ENCODE measurements at regions not wholly inside any gene's neighbourhood (a gene's known extent, or its start where the extent isn't known, plus 50 kb on each side); places are given as distances from the start of the nearest gene placed in this dataset.
"Not testable (repeated sequence)": the region's sequence is repeated elsewhere in the genome, so short reads cannot be mapped to it uniquely, and the experiment has no call there.

DNA sequence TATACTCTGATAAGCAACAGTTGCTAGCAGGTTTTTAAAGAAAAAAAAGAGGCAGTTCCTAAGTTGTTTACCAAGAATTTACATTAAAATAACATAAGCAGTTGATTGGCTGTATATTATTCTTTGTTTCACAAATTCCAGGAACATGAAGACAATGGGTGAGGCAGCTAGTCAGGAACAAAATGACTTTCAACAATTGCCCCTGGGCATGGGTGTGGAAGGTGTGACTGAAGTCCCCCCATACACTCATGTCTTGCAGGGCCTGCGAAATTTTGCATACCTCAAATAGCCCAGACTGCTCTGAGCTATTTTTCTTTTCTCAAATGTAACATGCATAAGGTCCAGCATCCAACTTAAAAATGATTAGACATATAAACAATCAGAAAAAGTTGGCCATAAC lies 267.2 kb upstream of the DIO3 start:
- no peak for DNase-seq

DNA sequence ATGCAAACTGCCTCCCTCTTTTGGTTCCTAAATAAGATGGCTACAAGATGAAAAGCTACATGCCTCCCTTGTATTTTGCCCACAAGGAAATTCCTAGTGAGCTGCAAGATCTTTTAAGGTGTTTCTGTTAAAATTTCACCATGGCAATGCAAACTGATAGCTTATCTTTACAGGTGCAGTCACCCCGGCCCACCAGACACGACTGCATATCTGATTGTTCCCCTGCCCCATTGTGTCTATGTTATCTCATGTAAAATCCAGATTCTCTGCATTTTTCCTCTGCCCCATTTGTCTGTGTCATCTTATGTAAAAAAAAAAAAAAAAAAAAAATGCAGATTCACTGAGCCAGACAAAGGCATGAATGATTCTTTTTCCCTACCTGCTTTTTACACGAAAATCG lies 261.5 kb upstream of the DIO3 start:
- not testable (repeated sequence) for DNase-seq

DNA sequence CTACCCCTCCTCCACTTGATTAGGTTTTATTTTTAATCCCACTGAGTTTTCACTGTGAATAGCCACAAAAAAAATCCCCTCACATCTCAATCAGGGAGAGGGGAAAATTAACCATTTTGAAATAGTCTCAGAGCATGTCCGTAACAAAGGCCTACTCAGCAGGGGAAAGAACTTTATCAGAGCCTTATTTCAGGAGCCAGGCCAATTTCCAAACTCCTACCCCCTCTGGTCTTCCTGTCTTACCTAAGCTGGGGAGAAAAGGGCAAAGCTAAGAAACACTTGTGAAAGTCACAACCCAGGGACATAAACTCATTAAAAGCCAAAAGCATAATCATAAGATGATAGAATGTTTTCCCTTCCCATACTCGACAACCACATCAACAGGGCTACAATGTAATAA lies 260.3 kb upstream of the DIO3 start:
- DNase-seq, result no peak

DNA sequence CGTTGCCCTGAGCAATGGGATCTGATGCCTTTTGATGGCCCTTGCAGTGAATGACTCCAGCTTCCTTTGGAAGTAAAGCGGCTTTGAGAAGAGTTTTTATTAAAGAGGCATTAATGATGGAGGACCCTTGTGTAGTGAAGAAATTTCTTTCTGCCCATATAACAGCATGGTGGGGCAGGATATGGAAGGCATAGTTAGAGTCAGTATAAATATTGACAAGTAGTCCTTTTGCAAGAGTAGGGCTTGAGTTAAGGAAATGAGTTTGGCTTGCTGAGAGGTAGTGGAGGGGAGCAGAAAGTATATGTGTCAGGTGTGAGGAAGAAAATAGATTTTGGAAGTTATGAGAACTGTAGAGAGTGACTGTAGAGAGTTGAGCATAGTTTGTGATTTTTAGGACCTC lies 254.1 kb upstream of the DIO3 start:
- not testable (repeated sequence) for DNase-seq

DNA sequence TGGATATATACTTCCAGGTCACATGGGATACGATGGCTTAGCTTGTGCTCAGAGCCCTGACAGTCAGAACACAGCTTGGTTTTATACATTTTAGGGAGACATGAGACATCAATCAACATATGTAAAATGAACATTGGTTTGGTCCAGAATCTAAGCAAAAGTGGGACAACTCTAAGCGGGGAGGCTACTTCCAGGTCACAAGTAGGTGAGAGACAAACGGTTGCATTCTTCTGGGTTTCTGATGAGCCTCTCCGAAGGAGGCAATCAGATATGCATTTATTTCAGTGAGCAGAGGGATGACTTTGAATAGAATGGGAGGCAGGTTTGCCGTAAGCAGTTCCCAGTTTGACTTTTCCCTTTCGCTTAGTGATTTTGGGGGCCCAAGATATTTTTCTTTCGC lies 250.1 kb upstream of the DIO3 start:
- not testable (repeated sequence) for DNase-seq

DNA sequence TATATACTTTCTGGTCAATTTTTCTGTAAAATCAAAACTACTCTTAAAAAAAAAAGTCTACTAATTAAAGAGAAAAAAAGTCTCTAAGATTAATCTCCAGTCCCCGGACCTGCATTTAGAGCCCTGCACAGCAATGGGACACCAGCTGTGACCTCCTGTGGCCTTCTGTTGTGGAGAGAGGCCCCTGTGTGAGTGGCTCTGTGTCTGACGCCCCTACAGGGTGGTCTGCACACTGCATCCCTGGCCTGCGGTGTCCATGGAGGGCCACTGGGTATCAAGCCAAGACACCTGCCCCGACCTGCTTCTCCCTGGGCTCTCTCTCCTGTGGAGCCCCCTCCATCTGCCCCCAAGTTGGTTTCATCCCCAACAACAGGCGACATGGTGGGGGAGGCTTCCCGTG lies 248.0 kb upstream of the DIO3 start:
- no peak for DNase-seq

DNA sequence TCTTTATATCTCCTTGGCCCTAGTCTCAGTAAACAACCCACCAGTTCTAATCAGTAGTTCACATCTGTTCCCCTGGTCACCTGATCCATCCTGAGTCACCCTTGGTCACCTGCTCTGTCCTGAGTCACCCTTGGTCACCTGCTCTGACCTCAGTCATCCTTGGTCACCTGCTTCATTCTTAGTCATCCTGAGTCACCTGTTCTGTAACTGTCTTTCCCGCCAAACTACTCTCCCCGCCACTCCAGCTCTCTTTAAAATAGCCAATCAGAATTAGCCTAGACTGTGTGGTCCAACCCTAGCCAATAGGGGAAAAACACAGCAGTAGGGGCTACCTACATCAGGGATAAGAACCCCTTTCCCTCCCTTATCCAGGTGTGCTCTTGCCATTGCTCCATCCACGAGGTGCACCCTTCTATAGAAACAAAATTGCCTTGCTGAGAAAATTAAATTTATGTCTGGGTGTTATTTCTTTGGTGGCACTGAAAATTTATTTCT lies 245.4 kb upstream of the DIO3 start:
- no peak for DNase-seq

DNA sequence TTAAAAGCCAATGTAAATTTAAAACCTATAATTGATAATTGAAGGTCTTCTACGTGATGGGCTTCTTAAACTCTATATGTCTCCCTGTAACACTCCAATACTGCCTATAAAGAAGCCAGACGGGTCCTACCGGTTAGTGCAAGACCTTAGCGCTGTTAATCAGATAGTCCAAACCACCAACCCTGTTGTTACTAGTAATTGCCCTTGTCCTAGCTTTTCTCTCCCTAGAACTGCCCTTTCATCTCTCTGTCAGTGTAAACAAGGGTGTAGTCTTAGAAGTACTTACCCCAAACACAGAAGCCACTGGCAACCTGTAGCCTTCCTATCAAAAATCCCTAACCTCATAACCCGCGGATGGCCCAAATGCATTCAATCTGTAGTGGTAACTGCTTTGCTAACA lies 243.0 kb upstream of the DIO3 start:
- no peak for DNase-seq

DNA sequence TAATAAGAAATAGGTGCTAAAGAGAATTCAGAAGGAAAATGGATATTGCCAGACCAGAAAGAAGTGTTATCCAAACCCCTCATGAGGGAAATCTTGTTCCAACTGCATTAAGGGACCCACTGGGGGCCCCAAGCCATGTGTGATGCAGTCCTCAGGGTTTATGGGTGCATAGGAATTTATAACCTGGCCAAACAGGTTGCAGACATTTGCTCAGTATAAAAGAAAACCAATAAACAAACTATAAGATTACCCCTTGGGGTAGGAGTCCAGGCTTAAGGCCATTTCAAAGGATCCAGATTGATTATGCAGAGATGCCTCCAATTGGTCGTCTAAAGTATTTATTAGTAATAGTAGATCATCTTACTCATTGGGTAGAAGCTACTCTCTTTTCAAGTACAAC lies 240.9 kb upstream of the DIO3 start:
- no peak for DNase-seq

DNA sequence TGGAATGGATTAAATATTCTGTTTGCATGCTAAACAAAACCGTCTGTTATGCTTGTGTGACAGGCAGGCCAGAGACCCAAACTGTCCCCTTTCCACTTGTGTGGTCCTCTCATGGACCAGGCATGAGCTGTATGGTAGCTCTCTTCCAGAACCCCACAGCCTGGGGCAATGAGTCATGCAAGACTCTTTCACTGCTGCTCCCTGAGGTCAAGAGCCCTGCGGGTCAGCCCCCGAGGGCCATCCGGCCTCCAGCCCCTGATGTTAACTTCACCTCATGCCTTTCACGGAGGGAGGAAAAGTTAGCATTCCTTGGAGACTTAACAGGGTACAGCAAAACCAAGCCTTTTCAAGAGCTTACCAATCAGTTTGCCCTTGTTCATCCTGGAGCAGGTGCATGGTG lies 239.1 kb upstream of the DIO3 start:
- DNase-seq, result no peak

DNA sequence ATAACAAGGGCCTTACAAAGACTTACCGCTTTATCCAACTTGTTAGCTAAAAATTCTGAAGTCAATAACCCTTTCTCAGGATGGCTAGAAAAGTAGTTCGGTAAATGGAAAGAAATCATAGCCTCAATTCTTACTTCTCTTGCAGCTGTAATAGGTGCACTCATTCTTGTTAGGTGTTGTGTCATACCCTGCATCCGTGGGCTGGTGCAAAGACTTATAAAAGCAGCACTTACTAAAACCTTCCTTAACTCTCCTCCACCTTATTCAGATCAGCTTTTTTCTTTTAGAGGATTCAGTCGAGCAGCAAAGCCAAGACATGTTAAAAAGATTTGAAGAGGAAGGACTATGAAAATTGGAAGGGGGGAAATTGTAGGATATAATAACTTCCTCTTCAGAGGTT lies 238.2 kb upstream of the DIO3 start:
- DNase-seq, result no peak

DNA sequence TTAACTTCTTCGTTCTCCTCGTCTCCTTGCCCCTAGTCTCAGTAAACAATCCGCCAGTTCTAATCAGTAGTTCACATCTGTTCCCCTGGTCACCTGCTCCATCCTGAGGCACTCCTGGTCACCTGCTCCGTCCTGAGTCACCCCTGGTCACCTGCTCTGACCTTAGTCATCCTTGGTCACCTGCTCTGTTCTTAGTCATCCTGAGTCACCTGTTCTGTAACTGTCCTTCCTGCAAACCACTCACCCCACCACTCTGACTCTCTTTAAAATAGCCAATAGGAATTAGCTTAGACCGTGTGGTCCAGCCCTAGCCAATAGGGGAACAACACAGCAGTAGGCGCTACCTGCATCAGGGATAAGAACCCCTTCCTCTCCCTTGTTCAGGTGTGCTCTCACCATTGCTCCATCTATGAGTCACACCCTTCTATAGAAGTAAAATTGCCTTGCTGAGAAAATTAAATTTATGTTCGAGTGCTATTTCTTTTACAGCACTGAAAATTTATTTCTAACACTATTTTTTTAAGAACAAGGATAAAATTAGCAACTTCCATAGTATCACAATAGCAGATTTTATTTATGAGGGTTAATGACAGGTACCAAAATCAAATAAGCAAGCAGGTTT lies 237.6 kb upstream of the DIO3 start:
- not testable (repeated sequence) for DNase-seq

DNA sequence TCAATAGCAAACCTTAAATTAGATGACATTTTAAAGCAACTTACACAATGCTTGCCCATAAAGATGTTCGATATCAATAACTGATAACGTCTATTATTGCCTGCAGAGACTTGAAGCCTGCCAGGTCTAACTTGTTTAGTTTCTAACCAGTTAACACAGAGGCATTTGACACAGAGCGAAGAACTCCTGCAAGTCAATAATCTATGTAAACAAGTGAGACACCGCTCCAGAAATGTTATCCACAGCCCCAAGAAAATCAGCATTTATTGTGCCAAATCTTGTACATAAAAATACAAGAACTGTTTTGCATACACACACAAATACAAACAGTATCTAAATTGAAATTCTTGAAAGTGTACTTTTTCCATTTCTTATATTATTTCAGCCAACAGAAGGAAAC lies 236.0 kb upstream of the DIO3 start:
- no peak for DNase-seq

DNA sequence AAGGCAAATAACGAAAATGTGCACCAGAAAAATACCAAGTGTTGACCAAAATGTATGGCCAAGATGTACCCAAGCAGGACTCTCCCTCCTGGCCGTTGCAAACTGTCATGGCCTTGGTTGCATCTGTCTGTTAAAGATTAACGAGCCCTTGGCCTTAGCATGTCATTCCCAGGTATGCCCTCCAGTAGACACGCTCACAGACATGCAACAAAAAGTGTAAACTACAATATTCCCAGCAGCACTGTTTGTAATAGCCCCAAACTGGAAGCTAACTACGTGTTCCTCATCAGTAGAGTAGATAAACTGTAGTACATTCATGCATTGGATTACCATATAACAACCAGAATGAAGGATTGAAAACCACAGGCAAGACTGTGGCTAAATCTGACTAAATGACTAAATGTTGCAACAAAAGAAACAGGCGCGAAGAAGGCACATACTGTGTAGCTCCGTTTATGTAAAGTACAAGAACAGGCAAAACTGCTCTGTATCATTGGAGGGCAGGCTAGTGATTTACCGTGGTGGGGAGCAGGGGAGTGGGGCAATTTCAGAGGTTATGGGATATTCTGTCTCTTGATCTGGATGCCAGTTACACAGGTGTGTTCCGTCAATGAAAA lies 232.8 kb upstream of the DIO3 start:
- no peak for DNase-seq

DNA sequence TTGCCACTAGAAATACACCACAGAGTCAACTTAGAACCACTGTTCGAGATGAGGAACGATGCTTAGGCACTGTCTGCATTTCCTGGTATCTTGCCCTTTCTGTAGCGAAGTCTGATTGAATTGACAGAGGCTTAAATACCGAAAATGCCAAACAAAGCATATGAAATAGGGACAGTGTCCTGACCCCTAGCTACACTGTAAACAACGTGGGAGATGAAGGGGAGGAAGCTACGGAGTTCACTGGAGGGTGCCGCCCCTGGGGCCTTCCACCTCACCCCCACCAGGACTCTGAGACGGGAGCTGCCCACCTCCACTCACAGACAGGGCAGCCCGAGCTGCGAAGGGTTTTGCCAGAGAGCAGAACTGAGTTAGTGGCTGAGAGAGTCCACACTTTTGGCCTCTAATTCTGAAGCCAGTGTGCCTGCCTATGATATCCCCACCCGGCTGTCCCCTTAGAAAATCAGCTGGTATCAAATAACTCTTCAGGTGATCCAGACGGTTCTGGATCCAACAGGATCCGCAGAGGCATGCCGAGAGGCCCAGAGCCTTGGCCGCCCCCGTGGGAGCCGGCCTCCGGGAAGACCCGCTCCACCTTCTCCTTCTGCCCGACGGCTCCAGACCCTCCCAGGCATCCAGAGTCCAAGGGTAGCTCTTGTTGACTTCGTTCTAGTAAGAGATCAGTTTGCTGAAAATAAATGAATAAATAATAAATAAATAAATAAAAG lies 230.7 kb upstream of the DIO3 start:
- no peak for DNase-seq

DNA sequence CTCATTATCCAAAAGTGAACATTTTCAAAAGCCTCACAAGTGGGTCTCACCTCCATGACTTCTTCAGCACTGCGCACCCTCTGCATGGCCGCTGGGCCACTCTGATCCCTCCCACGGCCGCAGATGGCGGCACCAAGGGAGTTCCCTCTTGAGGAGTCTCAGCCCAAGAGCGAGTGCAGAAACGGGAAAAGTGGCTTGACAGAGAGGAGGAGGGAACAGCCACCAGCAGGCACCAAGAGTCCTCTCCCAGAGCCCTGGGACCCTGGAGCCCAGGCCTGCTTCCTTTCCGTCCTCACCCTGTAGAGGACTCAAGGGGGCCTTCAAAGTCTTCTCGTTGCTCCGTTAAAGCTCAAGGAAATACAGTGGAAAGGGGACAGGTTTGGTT lies 230.2 kb upstream of the DIO3 start:
- no peak for DNase-seq

DNA sequence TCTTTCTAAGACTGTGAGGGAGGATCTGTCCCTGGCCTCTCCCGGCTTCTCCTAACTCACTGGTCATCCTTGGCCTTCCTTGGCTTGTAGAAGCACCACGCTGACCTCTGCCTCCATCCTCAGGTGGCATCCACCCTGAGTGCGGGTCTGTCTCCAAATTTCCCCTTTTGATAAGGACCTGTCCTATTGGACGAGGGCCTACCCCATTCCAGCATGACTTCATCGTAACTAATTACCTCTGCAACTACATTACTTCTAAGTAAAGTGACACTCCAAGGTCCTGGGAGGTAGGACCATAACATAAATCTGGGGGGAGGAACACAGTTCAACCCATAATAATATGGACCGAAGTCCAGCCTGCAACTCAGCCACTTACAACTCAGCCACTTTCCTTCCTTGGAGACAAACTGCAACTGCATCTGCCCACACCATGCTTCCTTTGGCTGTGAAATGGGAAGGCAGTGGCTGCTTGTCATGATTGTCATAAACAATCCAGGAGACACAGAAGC lies 229.6 kb upstream of the DIO3 start:
- DNase-seq, result no peak

DNA sequence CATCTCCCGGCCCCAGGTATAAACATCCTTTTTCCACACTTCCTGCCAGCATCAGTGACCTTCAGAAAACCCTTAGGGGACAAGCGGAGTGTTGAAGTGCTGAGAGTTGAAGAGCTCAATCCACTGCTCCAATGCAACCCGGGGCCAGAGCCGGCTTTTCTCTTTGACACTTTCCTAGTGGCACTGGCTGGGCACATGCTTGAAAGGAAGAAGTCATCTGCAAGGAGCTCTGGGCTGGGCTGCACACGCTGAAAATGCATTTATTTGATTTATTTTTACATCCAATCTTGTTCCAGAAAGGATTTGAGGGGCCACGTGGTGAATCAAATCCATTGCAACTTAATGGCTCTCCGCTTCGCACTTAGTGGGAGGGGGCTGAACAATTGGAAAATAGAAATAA lies 229.0 kb upstream of the DIO3 start:
- no peak for DNase-seq

DNA sequence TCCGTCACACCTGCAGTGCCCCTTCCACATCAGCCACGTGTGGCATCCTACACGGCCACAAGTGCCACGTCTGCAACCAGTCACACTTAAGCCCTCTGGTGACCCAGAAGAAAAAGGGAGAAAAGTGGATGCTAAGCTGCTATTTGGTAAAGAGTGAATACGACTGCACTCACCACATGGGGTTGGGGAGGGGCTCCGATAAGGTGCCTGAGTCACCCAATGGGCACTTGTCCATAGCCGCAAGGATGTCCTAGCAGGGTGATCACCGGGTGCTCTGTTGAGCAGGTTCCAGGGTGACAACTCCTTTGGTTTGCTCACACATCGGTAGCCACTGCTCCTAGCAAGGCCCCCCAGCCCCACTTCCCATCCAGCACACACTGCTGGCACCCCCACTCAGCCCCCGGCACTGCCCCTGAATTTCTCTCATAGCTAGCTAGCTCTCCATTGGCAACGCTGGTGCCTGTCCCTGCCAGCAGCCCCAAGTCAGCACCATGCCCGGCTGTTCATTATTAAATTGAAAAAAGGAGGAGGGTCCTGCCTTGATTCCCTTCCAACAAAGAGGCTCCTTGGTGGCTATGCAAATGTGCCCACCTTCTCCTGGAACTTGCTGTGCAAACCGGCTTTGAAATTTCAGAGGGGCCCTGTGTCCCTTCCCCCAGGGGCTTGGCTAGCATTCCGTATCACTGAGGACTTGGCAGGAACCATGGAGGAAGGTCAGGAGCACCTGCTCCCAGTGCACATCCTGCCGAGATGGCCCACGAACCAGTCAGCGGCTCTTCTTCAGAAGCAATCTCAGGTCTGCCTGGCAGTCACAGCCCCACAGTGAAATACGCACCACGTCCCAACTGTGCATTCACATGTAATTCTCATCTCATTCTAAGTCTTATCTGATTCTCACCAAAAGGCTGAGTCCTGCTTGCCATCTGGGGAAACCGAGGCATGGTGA lies 227.7 kb upstream of the DIO3 start:
- DNase-seq, result no peak

DNA sequence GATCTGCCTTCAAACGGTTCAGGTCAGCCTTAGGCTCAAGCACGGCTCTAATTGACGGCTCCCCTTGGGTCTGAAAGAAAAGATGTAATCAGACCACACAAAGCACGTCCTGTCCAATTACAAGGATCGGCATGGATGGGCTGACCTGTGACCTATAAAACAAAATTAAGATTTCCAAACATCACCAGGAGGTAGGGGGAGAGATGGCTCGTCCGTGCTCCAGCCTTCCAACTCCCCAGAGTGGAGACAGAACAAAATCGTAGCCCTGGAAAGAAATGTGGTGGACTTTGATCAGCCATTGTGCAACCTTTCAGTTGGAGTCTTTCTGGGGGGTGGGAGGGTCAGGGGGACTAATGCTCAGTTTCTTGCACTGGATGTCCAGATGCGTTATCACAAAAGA lies 226.6 kb upstream of the DIO3 start:
- no peak for DNase-seq

DNA sequence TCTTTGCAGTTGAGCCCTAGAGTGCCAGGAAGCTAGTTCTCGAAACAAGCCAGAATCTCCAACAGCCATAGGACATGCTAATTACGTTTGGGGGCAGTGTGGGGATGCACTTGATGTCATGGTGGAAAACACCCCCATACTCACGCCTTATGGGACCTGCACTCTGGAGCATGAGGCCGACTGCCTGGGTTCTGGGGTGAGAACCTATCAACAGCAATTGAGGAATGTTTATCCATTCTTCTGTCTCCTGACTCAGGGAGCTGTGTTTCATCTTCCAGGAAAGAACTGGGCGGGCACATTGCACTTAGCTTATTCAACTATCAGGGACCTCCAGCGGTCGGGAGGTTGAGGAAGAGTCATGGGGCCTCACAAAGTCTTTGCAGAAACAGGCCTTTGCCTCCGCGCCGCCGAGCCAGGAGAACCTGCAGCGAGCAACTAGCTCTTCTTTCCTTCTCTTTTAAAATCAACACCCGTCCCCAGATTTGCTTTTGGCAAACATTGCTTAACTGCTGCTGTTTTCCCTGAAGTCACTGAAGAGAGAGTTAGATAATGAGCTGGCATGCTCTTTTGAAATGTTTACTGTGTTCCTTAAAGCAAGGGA lies 226.1 kb upstream of the DIO3 start:
- no peak for DNase-seq

DNA sequence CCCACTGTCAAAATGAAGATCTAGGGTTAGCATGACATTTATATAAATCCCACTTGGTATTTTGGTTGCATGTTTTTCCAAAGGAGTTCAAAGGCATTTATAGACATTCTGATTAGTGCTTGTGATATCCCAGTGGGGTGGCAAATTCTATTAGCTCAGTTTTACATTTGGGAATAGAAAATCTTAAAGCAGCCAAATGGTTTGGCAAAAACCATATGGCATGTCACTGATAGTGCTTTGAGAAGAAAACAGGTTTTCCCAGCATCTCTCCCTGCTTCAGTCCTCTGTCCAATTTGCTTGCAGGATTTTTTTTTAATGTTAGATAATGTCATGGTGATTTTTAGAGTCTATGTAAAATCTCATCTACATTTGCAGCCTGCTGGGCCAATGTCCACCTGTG lies 225.1 kb upstream of the DIO3 start:
- DNase-seq, result no peak

DNA sequence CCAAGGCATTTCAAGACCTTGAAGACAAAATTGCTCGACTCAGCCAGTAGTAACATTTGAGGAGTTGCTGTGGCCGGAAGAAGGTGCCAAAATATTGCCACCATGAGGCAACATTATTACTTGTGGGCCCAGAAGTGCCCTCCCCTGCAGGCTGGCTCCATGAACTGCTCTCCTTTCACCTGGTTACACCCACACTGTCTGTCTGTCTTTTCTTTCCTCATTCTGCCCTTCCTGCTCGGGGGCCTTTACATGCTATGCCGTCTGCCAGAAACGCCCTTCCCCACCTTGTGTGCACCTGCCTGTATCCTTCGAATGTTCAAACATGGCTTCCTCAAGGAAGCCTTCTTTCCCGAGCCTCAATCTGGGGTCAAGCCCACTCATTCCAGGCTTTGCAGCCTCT lies 224.2 kb upstream of the DIO3 start:
- DNase-seq, result no peak

All from NCI-H1092 treated with DMSO at 0.1 percent for 48 hours (cell line).